NT2/D1 (cell line): ENCODE measurements at regions not wholly inside any gene's neighbourhood (a gene's known extent, or its start where the extent isn't known, plus 50 kb on each side); places are given as distances from the start of the nearest gene placed in this dataset.
"Not testable (repeated sequence)": the region's sequence is repeated elsewhere in the genome, so short reads cannot be mapped to it uniquely, and the experiment has no call there.

Experiments
- DNase-seq: peaks from one replicate; pipeline ENCODE4 v3.0.0-alpha.2; 2011; ENCODE audit warnings: low read depth, low spot score
- H3K27me3 ChIP-seq: 2 replicates; pipeline ENCODE4 v1.6.0; 2011; ENCODE audit warnings: mild to moderate bottlenecking; ENCODE audit not compliant: insufficient read length, insufficient read depth
- H3K36me3 ChIP-seq: 2 replicates; pipeline ENCODE4 v1.6.1; 2011; ENCODE audit warnings: mild to moderate bottlenecking, low read length, mixed read lengths; ENCODE audit not compliant: insufficient read depth, insufficient read length
- H3K4me1 ChIP-seq: 2 replicates; pipeline ENCODE4 v1.5.1; 2011; ENCODE audit not compliant: insufficient read depth, insufficient read length
- H3K4me3 ChIP-seq: 2 replicates; pipeline ENCODE4 v1.5.1; 2011; ENCODE audit warnings: low read depth; ENCODE audit not compliant: insufficient read length
- H3K9ac ChIP-seq: 2 replicates; pipeline ENCODE4 v1.6.0; 2011; ENCODE audit warnings: low read depth; ENCODE audit not compliant: insufficient read length
- H3K9me3 ChIP-seq: 2 replicates; pipeline ENCODE4 v1.5.1; 2011; ENCODE audit warnings: mild to moderate bottlenecking, low read length; ENCODE audit not compliant: insufficient read depth

DNA sequence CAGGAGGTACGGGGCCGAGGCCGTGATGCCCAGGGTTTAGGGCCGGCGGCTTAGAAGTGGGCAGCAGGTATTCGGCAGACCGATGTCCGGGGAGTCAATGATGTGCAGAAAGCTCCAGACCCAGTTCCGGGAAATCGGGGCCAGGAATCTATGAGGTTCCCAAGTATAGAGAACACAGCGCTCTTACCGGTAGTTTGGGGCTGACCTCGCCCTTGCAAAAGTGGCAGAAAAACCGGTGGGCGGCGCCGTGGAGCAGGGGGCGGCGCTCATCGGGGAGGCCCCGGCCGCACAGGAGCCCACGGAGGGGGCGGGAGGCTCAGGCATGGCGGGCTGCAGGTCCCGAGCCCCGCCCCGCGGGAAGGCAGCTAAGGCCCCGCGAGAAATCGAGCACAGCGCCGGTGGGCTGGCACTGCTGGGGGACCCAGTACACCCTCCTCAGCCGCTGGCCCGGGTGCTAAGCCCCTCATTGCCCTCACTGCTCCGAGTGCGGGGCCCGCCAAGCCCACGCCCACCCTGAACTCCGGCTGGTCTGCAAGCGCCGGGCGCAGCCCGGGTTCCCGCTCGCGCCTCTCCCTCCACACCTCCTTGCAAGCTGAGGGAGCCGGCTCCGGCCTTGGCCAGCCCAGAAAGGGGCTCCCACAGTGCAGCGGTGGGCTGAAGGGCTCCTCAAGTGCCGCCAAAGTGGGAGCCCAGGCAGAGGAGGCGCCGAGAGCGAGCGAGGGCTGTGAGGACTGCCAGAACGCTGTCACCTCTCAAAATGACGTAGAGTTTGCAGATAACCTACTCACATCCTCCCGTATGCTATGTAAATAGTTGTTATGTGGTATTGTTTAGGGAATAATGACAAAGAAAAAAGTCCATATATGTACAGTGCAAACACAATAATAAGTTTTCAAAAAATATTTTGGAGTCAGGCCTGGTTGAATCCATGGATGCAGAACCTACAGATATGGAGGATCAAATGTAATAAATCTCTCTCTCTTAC is 80.6 kb upstream of the NBPF20 start:
- not testable (repeated sequence) for DNase-seq, H3K4me3 ChIP-seq, H3K36me3 ChIP-seq, H3K9me3 ChIP-seq, H3K4me1 ChIP-seq, H3K9ac ChIP-seq, H3K27me3 ChIP-seq

DNA sequence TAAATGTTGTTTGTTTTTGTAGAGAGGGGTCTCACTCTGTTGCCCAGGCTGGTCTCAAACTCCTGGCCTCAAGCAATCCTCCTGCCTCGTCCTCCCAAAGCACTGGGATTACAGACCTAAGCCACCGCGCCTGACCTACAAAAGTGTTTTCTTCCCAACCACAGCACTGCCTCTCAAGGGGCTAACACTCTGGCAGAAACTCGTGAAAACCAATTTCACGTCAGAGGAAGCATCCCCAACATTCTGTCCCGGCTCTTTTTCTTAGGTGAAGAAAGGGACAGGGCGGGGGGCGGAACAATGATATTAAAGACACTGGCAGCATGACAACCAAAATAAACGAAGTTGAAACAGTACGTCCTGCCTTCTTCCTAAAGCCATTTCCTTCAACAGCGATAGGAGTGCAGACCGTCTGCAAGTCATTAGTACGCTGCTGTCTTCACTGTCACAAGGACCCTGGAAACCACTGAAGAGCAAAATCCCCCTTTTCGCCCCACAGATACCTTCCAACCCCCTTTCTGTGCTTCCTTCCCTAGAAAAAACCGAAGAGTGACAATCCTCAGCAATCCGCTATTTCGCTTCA is 79.5 kb upstream of the NBPF20 start:
- H3K9me3 ChIP-seq, H3K9ac ChIP-seq, H3K4me3 ChIP-seq, H3K4me1 ChIP-seq, H3K27me3 ChIP-seq, DNase-seq, H3K36me3 ChIP-seq: not testable (repeated sequence)

DNA sequence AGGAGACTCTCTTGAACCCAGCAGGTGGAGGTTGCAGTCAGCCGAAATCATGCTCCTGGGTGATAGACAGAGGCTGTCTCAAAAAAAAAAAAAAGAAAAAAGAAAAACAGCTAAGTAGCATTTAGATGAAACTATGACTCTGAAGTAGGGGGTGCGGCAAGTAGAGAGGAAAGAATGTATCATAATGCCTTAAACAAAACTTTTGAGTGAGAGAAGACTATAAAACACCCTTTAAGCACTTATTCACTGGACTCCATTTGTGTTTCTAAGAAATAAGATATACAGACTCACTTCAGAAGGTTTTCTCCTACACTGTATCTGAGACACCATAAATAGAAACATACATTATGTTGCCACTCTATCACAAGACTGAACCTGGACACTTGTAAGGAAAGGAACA is 78.9 kb upstream of the NBPF20 start:
- H3K27me3 ChIP-seq, DNase-seq, H3K36me3 ChIP-seq: not testable (repeated sequence)

DNA sequence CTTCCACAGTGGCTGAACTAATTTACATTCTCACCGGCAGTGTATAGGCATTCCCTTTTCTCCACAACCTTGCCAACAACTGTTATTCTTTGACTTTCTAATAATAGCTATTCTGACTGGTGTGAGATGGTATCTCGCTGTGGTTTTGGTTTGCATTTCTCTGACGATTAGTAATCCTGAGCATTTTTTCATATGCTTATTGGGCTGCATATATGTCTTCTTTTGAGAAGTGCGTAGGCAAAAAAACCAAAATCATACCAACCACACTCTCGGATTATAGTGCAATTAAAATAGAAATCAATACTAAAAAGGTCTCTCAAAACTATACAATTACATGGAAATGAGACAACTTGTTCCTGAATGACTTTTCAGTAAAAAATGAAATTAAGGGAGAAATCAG is 74.8 kb upstream of the NBPF20 start:
- H3K27me3 ChIP-seq, H3K4me1 ChIP-seq, H3K9ac ChIP-seq, H3K36me3 ChIP-seq, H3K9me3 ChIP-seq, H3K4me3 ChIP-seq, DNase-seq: not testable (repeated sequence)

More for the DNA sequence above, 78.9 kb upstream of the NBPF20 start:
- H3K4me3 ChIP-seq, H3K4me1 ChIP-seq, H3K9me3 ChIP-seq, H3K9ac ChIP-seq: not testable (repeated sequence)

DNA sequence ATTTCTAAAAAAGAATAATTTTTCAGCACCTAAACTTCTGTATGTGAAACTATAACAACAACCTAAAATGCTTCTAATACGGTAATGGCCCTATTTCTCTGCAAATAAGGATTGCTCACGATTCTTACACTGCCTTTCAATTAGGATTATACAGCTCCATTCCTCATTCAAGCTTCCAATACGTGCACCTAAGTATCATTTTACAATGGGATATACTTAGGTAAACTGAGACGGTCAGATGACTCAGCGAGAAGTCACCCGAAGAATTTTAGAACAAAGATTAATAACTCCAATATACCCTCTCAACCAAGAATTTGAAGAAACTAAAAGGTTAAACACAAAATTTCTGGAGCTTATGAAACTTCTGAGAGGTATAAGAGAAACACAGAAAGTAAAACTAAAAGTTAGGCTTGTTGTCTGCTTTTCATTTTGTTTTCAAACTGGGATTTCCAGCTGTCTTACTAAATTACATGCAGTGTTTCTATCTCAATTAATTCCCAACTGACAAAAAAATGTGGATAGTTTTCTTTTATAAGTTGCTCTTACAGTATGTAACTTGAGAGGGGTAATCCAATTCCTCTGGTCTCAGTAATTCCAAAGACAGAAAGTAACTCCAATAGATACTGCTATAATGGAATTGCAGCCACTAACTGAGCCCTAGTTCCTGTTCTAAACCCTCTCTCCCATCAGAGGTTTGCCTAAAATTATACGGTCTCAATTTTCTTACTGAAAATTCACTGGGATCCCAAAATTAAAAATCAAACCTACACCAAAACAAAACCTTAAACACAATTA is 69.9 kb upstream of the NBPF20 start:
- H3K9ac ChIP-seq, DNase-seq, H3K9me3 ChIP-seq, H3K4me1 ChIP-seq, H3K27me3 ChIP-seq, H3K4me3 ChIP-seq, H3K36me3 ChIP-seq: not testable (repeated sequence)

DNA sequence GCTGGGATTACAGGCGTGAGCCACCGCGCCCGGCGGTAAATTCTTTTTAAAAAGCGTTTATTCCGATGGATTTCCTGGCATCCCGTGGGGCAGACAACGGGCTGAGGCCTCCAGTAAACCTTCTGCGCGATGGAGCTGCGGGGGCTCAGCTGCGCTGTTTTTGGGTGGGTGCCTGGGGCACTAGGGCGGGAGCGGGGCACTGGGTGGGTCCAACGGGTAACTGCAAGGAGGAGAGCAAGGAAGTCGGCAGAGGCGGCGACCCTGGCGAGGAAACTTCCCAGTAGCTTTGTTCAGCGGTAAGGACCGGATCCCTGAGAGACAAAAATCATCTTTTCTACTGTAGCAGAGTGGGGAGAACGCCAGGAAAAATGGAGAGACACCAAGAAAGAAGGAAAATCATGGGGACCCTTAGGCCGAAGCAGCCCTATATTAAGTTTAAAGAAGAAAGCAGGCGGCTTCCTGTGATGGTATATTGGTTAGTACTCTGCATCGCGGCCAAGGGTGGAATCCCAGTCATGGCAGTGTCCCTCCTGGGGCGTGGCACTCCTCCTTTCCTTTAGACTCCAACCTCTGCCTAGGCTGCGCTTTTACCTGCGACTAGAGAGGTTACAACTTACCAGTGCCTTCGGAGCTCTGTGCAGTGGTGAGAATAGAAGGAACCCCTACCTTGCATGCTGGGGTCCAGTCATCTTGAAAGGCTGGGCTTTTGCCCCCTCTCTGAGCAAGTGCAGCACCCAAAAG is 63.0 kb upstream of the NBPF20 start:
- H3K9ac ChIP-seq: not testable (repeated sequence)

DNA sequence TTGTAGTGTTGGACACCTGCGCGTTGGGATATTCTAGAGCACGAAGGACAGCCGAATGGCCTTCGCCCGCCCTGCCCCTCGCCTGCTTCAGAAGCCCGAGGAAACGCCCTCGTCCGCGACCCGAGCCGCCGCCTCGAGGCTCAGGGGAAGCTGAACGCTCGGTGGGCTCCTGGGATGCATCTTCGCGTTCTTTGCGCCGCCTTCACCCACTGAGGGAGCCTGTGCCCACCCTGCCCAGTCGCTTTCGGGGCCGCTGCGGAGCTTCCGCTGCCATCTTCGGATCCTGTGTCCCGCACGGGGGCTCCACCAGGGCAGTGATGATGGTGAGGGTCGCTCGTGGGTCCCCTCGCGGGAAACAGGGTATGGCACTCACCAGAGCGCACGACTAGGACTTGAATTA is 61.8 kb upstream of the NBPF20 start:
- not testable (repeated sequence) for H3K27me3 ChIP-seq, H3K4me1 ChIP-seq, H3K9me3 ChIP-seq, H3K36me3 ChIP-seq, H3K9ac ChIP-seq, H3K4me3 ChIP-seq, DNase-seq

More for the DNA sequence above, 63.0 kb upstream of the NBPF20 start:
- H3K9me3 ChIP-seq, DNase-seq, H3K4me1 ChIP-seq, H3K4me3 ChIP-seq, H3K36me3 ChIP-seq, H3K27me3 ChIP-seq: not testable (repeated sequence)

DNA sequence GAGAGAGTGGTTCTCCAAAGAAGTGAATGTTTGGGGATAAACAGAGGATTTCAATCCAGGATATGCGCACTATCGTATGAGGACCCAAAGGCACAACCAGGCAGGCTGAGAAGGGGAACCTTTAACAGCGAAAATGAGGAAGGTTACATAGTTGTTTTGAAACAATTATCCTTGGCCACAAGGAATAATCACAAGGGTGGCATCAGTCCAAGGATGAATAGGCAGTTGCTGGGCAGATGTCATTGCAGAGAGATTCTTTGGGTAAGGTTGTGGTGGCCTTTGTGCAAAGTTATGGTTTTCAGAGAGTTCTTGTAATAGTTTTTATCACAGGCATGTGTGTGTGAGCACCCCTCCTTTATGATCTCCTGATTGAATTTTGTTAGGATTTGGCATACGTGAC is 58.9 kb upstream of the NBPF20 start:
- not testable (repeated sequence) for H3K9me3 ChIP-seq, DNase-seq, H3K36me3 ChIP-seq, H3K4me3 ChIP-seq, H3K9ac ChIP-seq, H3K4me1 ChIP-seq, H3K27me3 ChIP-seq

DNA sequence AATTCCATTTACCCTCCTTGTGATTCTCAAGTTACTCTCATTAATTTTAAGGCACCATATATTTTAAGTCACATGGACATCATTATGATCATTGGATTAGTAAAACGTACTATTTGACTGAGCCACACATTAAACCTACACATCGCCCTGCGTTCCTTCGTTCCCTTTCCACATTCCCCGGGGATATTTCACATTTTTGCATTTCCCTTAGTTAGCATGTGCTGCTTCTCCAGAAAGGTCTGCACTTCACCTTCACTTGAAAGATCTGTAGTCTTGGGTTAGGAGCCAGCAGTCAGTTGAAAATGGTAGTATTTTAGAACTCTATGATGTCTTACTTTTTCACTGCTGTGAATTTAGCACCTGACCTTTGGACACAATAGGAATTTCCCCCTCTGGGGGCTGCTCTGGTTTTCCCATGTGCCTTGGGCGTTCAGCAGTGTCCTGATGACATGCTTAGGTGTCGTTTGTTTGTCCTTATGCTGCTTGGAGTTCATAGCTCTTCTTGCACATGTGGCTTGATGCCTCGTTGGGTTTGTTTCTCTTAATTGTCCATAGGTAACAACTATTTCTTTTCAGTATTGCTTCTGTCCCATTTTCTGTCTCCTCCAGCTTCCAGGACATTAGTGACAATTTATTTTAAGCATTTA is 56.9 kb upstream of the NBPF20 start:
- not testable (repeated sequence) for H3K9ac ChIP-seq, DNase-seq, H3K4me3 ChIP-seq, H3K4me1 ChIP-seq, H3K9me3 ChIP-seq, H3K36me3 ChIP-seq, H3K27me3 ChIP-seq

DNA sequence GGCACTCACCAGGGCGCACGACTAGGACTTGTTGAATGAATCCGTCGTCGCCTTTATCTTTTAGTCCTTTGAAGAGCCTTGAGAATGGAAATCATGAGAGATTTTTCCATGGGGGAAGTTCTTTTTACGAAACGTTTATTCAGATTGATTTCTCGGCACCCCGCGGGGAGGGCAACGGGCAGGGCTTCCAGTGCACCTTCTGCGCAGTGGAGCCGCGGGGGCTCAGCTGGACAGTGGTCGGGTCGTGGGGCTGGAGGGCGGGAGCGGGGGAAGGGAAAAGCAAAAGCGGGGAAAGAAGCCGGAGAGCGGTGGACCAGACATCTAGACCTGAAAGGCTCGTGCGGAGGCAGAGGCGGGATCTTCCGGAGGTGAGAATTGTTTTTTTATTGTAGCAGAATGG is 50.6 kb upstream of the NBPF20 start:
- H3K4me1 ChIP-seq, H3K27me3 ChIP-seq, H3K36me3 ChIP-seq, H3K9me3 ChIP-seq, DNase-seq: not testable (repeated sequence)
- H3K9ac ChIP-seq: peak overlapping the region; percentile 50
- peak overlapping the region; percentile 34 for H3K4me3 ChIP-seq

DNA sequence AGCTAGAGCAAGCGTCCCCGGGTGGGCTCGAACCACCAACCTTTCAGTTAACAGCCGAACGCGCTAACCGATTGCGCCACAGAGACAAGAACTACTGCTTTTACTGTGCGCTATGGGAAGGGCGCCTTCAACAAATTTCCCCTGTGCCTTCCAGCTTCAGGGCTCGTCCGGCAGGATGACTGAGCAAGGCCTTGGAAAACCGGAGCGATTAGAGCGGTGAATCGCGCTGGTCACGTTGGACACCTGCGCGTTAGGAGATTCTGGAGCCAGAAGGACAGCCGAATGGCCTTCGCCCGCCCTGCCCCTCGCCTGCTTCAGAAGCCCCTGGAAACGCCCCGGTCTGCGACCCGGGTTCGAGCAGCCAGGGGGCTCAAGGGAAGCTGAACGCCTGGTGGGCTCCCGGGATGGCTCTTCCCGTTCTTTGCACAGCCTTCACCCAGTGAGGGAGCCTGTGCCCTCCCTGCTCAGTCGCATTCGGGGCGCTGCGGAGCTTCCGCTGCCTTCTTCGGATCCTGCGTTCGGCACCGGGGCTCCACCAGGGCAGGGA is 50.0 kb upstream of the NBPF20 start:
- H3K9ac ChIP-seq, H3K9me3 ChIP-seq, H3K27me3 ChIP-seq, H3K36me3 ChIP-seq, H3K4me1 ChIP-seq: not testable (repeated sequence)
- H3K4me3 ChIP-seq: peak overlapping the region; percentile 34
- peak; percentile 18 for DNase-seq
